HG03135 (cell line): ENCODE measurements at regions not wholly inside any gene's neighbourhood (a gene's known extent, or its start where the extent isn't known, plus 50 kb on each side); places are given as distances from the start of the nearest gene placed in this dataset.

Source experiments
- ATAC-seq: cut with Tn5 transposase; IDR thresholded peaks from one replicate; pipeline ENCODE4 v1.9.1; 2021; ENCODE audit warnings: mild to moderate bottlenecking, moderate library complexity; ENCODE audit not compliant: unreplicated experiment

GRCh38 chr12:124489915-124490583 is 77.4 kb downstream of the NCOR2 start:
- no peak for ATAC-seq

- no peak for ATAC-seq
Observed at GRCh38 chr12:124489220-124489619, 78.2 kb downstream of the NCOR2 start.

GRCh38 chr12:124488520-124488919 is 78.9 kb downstream of the NCOR2 start:
- ATAC-seq: no peak

GRCh38 chr12:124487834-124488165 is 79.6 kb downstream of the NCOR2 start:
- no peak for ATAC-seq

- no peak for ATAC-seq
Observed at GRCh38 chr12:124487066-124487833, 80.2 kb downstream of the NCOR2 start.

- no peak for ATAC-seq
Observed at GRCh38 chr12:124486346-124486963, 81.0 kb downstream of the NCOR2 start.

GRCh38 chr12:124485371-124485770 is 82.0 kb downstream of the NCOR2 start:
- no peak for ATAC-seq

GRCh38 chr12:124484526-124484953 is 82.9 kb downstream of the NCOR2 start:
- ATAC-seq: no peak

GRCh38 chr12:124484067-124484466 is 83.3 kb downstream of the NCOR2 start:
- no peak for ATAC-seq

GRCh38 chr12:124482901-124483799 is 84.3 kb downstream of the NCOR2 start:
- ATAC-seq: no peak

GRCh38 chr12:124482567-124482893 is 84.9 kb downstream of the NCOR2 start:
- ATAC-seq: no peak

- ATAC-seq: no peak
Observed at GRCh38 chr12:124481772-124482566, 85.4 kb downstream of the NCOR2 start.

- no peak for ATAC-seq
Observed at GRCh38 chr12:124481257-124481750, 86.1 kb downstream of the NCOR2 start.

GRCh38 chr12:124480469-124481256 is 86.7 kb downstream of the NCOR2 start:
- ATAC-seq: peak; percentile 68

GRCh38 chr12:124479680-124480468 is 87.5 kb downstream of the NCOR2 start:
- ATAC-seq: no peak

- no peak for ATAC-seq
Observed at GRCh38 chr12:124478985-124479645, 88.3 kb downstream of the NCOR2 start.

- no peak for ATAC-seq
Observed at GRCh38 chr12:124478416-124478815, 89.0 kb downstream of the NCOR2 start.
